Lower leg skin (tissue), 3 donors: ENCODE measurements at regions not wholly inside any gene's neighbourhood (a gene's known extent, or its start where the extent isn't known, plus 50 kb on each side); places are given as distances from the start of the nearest gene placed in this dataset.

Source experiments
- POLR2A ChIP-seq, 2 donors: fragments of 450-650 bp; IDR thresholded peaks; one replicate each; pipeline ENCODE4 v1.6.1; 2016 to 2017; ENCODE audit warnings: antibody characterized with exemption in 2 of 2, mild to moderate bottlenecking in 1 of 2, moderate library complexity in 1 of 2
- TF ChIP-seq, protein P1 (sequence below), 3 donors: fragments of 450-650 bp; IDR thresholded peaks; one replicate each; pipeline ENCODE4 v1.5.1; 2016; ENCODE audit warnings: antibody characterized with exemption in 3 of 3, mild to moderate bottlenecking in 3 of 3, moderate library complexity in 2 of 3

DNA sequence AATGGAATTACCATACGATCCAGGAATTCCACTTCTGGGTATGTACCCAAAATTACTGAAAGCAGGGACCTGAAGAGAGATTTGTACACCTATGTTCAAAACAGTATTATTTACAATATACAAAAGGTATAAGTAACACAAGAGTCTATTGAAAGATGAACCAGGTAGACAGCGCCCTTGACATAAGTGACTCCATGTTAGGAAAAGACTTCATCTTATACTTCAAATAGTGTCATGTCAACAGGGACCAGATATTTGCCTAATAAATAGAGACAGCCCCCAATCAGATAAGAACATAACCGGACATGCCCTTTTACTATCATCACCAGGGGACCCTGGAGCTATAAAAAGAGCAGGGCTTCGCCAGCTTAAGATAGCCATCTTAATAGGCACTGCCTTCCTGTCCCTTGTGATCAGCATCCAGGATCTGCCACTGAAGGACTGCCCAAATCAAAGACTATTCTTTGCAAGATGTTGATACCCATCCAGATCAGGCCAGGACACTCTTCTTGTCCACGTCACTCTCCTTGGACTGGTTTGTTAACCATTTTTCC, 309.0 kb upstream of the SULF2 start:
- TF ChIP-seq POLR2A (IDR thresholded peaks at IDR 0.05), result no peak
- TF ChIP-seq, protein P1, sequence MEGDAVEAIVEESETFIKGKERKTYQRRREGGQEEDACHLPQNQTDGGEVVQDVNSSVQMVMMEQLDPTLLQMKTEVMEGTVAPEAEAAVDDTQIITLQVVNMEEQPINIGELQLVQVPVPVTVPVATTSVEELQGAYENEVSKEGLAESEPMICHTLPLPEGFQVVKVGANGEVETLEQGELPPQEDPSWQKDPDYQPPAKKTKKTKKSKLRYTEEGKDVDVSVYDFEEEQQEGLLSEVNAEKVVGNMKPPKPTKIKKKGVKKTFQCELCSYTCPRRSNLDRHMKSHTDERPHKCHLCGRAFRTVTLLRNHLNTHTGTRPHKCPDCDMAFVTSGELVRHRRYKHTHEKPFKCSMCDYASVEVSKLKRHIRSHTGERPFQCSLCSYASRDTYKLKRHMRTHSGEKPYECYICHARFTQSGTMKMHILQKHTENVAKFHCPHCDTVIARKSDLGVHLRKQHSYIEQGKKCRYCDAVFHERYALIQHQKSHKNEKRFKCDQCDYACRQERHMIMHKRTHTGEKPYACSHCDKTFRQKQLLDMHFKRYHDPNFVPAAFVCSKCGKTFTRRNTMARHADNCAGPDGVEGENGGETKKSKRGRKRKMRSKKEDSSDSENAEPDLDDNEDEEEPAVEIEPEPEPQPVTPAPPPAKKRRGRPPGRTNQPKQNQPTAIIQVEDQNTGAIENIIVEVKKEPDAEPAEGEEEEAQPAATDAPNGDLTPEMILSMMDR (IDR thresholded peaks at IDR 0.05), result no peak
